ENCODE measurements at regions not wholly inside any gene's neighbourhood (a gene's known extent, or its start where the extent isn't known, plus 50 kb on each side); places are given as distances from the start of the nearest gene placed in this dataset.
"Not testable (repeated sequence)": the region's sequence is repeated elsewhere in the genome, so short reads cannot be mapped to it uniquely, and the experiment has no call there.

GRCh38 chr7:36057323-36057722, 95.7 kb upstream of the EEPD1 start:
- H3K27ac ChIP-seq (ENCODE audit: low read length) = no peak overlapping the region
- no peak for DNase-seq
- H3K27me3 ChIP-seq (ENCODE audit: control insufficient read depth, insufficient read depth, low read length) = no peaks in the 10 kb centered on the region
- no peaks in the 10 kb centered on the region for H3K9me3 ChIP-seq (replicated peaks; ENCODE audit: control insufficient read depth, low read depth, low read length)
- no peaks in the 10 kb centered on the region for H3K4me1 ChIP-seq (ENCODE audit: control insufficient read depth, insufficient read depth, low read length)
- 100% methylated on average over 2 of the region's 4 CpGs for WGBS (ENCODE audit: insufficient coverage)
- H3K4me3 ChIP-seq (ENCODE audit: low read length) = no peak overlapping the region
- no peaks in the 10 kb centered on the region for H3K36me3 ChIP-seq (ENCODE audit: control insufficient read depth, insufficient read depth, low read length)

- Histone ChIP-seq H3K4me3 (ENCODE audit: low read length) (no peak overlapping the region), H3K36me3 (ENCODE audit: control insufficient read depth, insufficient read depth, low read length) (no peaks in the 10 kb centered on the region), H3K9me3 (replicated peaks; ENCODE audit: control insufficient read depth, low read depth, low read length) (no peaks in the 10 kb centered on the region), H3K4me1 (ENCODE audit: control insufficient read depth, insufficient read depth, low read length) (no peaks in the 10 kb centered on the region), H3K27me3 (ENCODE audit: control insufficient read depth, insufficient read depth, low read length) (no peaks in the 10 kb centered on the region), H3K27ac (ENCODE audit: low read length) (no peak overlapping the region)
- 62% methylated on average over 5 of the region's 9 CpGs for WGBS (ENCODE audit: insufficient coverage)
- no peak for DNase-seq
Observed at GRCh38 chr7:36058020-36058592, 94.9 kb upstream of the EEPD1 start.

GRCh38 chr7:36060388-36060787, 92.7 kb upstream of the EEPD1 start:
- H3K9me3 ChIP-seq (replicated peaks; ENCODE audit: control insufficient read depth, low read depth, low read length); H3K4me1 ChIP-seq (ENCODE audit: control insufficient read depth, insufficient read depth, low read length); DNase-seq; H3K27ac ChIP-seq (ENCODE audit: low read length); H3K4me3 ChIP-seq (ENCODE audit: low read length); H3K36me3 ChIP-seq (ENCODE audit: control insufficient read depth, insufficient read depth, low read length); H3K27me3 ChIP-seq (ENCODE audit: control insufficient read depth, insufficient read depth, low read length): not testable (repeated sequence)
- 100% methylated on average over 1 of the region's 11 CpGs for WGBS (ENCODE audit: insufficient coverage)

- no CpG with 5 or more reads among the region's 4 CpGs for WGBS (ENCODE audit: insufficient coverage)
- peak; percentile 58 for DNase-seq
Observed at GRCh38 chr7:36062154-36062815, 90.8 kb upstream of the EEPD1 start.

GRCh38 chr7:36064676-36065075, 88.4 kb upstream of the EEPD1 start:
- no peaks in the 10 kb centered on the region for H3K9me3 ChIP-seq (replicated peaks; ENCODE audit: control insufficient read depth, low read depth, low read length)
- no peaks in the 10 kb centered on the region for H3K27me3 ChIP-seq (ENCODE audit: control insufficient read depth, insufficient read depth, low read length)
- no peak for DNase-seq
- no peaks in the 10 kb centered on the region for H3K36me3 ChIP-seq (ENCODE audit: control insufficient read depth, insufficient read depth, low read length)
- no peak overlapping the region for H3K4me3 ChIP-seq (ENCODE audit: low read length)
- peaks cover 4% of the 10 kb centered on the region for H3K4me1 ChIP-seq (ENCODE audit: control insufficient read depth, insufficient read depth, low read length)
- no peak overlapping the region for H3K27ac ChIP-seq (ENCODE audit: low read length)
- WGBS (ENCODE audit: insufficient coverage) = 86% methylated on average over 2 of the region's 3 CpGs

More at GRCh38 chr7:36062154-36062815, 90.8 kb upstream of the EEPD1 start:
- H3K27ac ChIP-seq (ENCODE audit: low read length) = no peak overlapping the region
- no peaks in the 10 kb centered on the region for H3K36me3 ChIP-seq (ENCODE audit: control insufficient read depth, insufficient read depth, low read length)
- H3K9me3 ChIP-seq (replicated peaks; ENCODE audit: control insufficient read depth, low read depth, low read length) = no peaks in the 10 kb centered on the region
- peaks cover 4% of the 10 kb centered on the region for H3K4me1 ChIP-seq (ENCODE audit: control insufficient read depth, insufficient read depth, low read length)
- no peaks in the 10 kb centered on the region for H3K27me3 ChIP-seq (ENCODE audit: control insufficient read depth, insufficient read depth, low read length)
- no peak overlapping the region for H3K4me3 ChIP-seq (ENCODE audit: low read length)

GRCh38 chr7:36065563-36066342, 87.3 kb upstream of the EEPD1 start:
- not testable (repeated sequence) for H3K9me3 ChIP-seq (replicated peaks; ENCODE audit: control insufficient read depth, low read depth, low read length); H3K4me1 ChIP-seq (ENCODE audit: control insufficient read depth, insufficient read depth, low read length); H3K27me3 ChIP-seq (ENCODE audit: control insufficient read depth, insufficient read depth, low read length); H3K27ac ChIP-seq (ENCODE audit: low read length); H3K36me3 ChIP-seq (ENCODE audit: control insufficient read depth, insufficient read depth, low read length); DNase-seq; H3K4me3 ChIP-seq (ENCODE audit: low read length)
- WGBS (ENCODE audit: insufficient coverage) = 91% methylated on average over 8 of the region's 10 CpGs

- no peak for DNase-seq
- Histone ChIP-seq H3K9me3 (replicated peaks; ENCODE audit: control insufficient read depth, low read depth, low read length) (no peaks in the 10 kb centered on the region), H3K4me1 (ENCODE audit: control insufficient read depth, insufficient read depth, low read length) (peaks cover 4% of the 10 kb centered on the region), H3K27me3 (ENCODE audit: control insufficient read depth, insufficient read depth, low read length) (no peaks in the 10 kb centered on the region), H3K27ac (ENCODE audit: low read length) (no peak overlapping the region), H3K36me3 (ENCODE audit: control insufficient read depth, insufficient read depth, low read length) (no peaks in the 10 kb centered on the region), H3K4me3 (ENCODE audit: low read length) (no peak overlapping the region)
- WGBS (ENCODE audit: insufficient coverage) = no CpG with 5 or more reads among the region's 3 CpGs
Observed at GRCh38 chr7:36066343-36066664, 86.8 kb upstream of the EEPD1 start.

GRCh38 chr7:36070230-36070629, 82.8 kb upstream of the EEPD1 start:
- H3K4me1 ChIP-seq (ENCODE audit: control insufficient read depth, insufficient read depth, low read length) = no peaks in the 10 kb centered on the region
- WGBS (ENCODE audit: insufficient coverage) = 38% methylated on average over 8 of the region's 8 CpGs
- no peaks in the 10 kb centered on the region for H3K36me3 ChIP-seq (ENCODE audit: control insufficient read depth, insufficient read depth, low read length)
- no peak overlapping the region for H3K4me3 ChIP-seq (ENCODE audit: low read length)
- DNase-seq = no peak
- H3K27ac ChIP-seq (ENCODE audit: low read length) = no peak overlapping the region
- H3K9me3 ChIP-seq (replicated peaks; ENCODE audit: control insufficient read depth, low read depth, low read length) = no peaks in the 10 kb centered on the region
- H3K27me3 ChIP-seq (ENCODE audit: control insufficient read depth, insufficient read depth, low read length) = no peaks in the 10 kb centered on the region

GRCh38 chr7:36071605-36072004, 81.4 kb upstream of the EEPD1 start:
- no peaks in the 10 kb centered on the region for H3K36me3 ChIP-seq (ENCODE audit: control insufficient read depth, insufficient read depth, low read length)
- H3K4me1 ChIP-seq (ENCODE audit: control insufficient read depth, insufficient read depth, low read length) = peaks cover 7% of the 10 kb centered on the region
- WGBS (ENCODE audit: insufficient coverage) = 100% methylated on average over 1 of the region's 1 CpG
- no peaks in the 10 kb centered on the region for H3K27me3 ChIP-seq (ENCODE audit: control insufficient read depth, insufficient read depth, low read length)
- no peak for DNase-seq
- H3K4me3 ChIP-seq (ENCODE audit: low read length) = no peak overlapping the region
- H3K9me3 ChIP-seq (replicated peaks; ENCODE audit: control insufficient read depth, low read depth, low read length) = no peaks in the 10 kb centered on the region
- H3K27ac ChIP-seq (ENCODE audit: low read length) = no peak overlapping the region

GRCh38 chr7:36072620-36073019, 80.4 kb upstream of the EEPD1 start:
- Histone ChIP-seq H3K4me1 (ENCODE audit: control insufficient read depth, insufficient read depth, low read length) (peaks cover 7% of the 10 kb centered on the region), H3K27me3 (ENCODE audit: control insufficient read depth, insufficient read depth, low read length) (no peaks in the 10 kb centered on the region), H3K27ac (ENCODE audit: low read length) (no peak overlapping the region), H3K9me3 (replicated peaks; ENCODE audit: control insufficient read depth, low read depth, low read length) (no peaks in the 10 kb centered on the region), H3K36me3 (ENCODE audit: control insufficient read depth, insufficient read depth, low read length) (no peaks in the 10 kb centered on the region), H3K4me3 (ENCODE audit: low read length) (no peak overlapping the region)
- DNase-seq = no peak
- 63% methylated on average over 2 of the region's 4 CpGs for WGBS (ENCODE audit: insufficient coverage)
